CD14-positive monocyte (primary cell): ENCODE measurements at regions not wholly inside any gene's neighbourhood (a gene's known extent, or its start where the extent isn't known, plus 50 kb on each side); places are given as distances from the start of the nearest gene placed in this dataset.

ENCODE experiments used
- DNase-seq, 3 donors: peaks; one replicate each; pipeline ENCODE4 v3.0.0-alpha.2; 2011 to 2022
- H2AFZ ChIP-seq: 2 replicates; pipeline ENCODE4 v1.6.0; 2012; ENCODE audit warnings: mild to moderate bottlenecking, low read depth, low read length, inconsistent platforms; ENCODE audit not compliant: insufficient read depth, poor library complexity, severe bottlenecking
- H3K27ac ChIP-seq, 2 donors: 1 replicate in 1 of 2; 2 replicates in 1 of 2; pipeline ENCODE4 v1.5.1; 2012 to 2013; ENCODE audit warnings: low read length in 2 of 2, control low read depth in 1 of 2, inconsistent platforms in 1 of 2, low read depth in 1 of 2, mild to moderate bottlenecking in 1 of 2
- H3K27me3 ChIP-seq, 2 donors: one replicate each; pipeline versions ENCODE4 v1.6.0 to v1.6.1; 2011 to 2013; ENCODE audit warnings: low read length in 2 of 2; ENCODE audit not compliant: control insufficient read depth in 2 of 2, insufficient read depth in 2 of 2
- H3K36me3 ChIP-seq, 2 donors: replicated peaks in 1 of 2; 1 replicate in 1 of 2; 2 replicates in 1 of 2; pipeline versions ENCODE4 v1.5.1 to v1.6.1; 2012 to 2013; ENCODE audit warnings: low read length in 2 of 2, control low read depth in 1 of 2, inconsistent platforms in 1 of 2, mild to moderate bottlenecking in 1 of 2; ENCODE audit not compliant: insufficient read depth in 2 of 2, control insufficient read depth in 1 of 2
- H3K4me1 ChIP-seq, 2 donors: 1 replicate in 1 of 2; 2 replicates in 1 of 2; pipeline versions ENCODE4 v1.5.1 to v1.6.1; 2012 to 2013; ENCODE audit warnings: low read length in 2 of 2, control low read depth in 1 of 2, inconsistent platforms in 1 of 2, mild to moderate bottlenecking in 1 of 2, moderate library complexity in 1 of 2; ENCODE audit not compliant: insufficient read depth in 2 of 2, control insufficient read depth in 1 of 2
- H3K4me2 ChIP-seq: replicated peaks from 2 replicates; pipeline ENCODE3; 2012; ENCODE audit warnings: low read length, moderate library complexity, mild to moderate bottlenecking; ENCODE audit not compliant: poor library complexity, severe bottlenecking; ENCODE audit errors: extremely low read depth
- H3K4me3 ChIP-seq, 3 experiments: fragments of 200-600 bp in 1 of 3; sonication (generic) in 1 of 3; replicated peaks in 1 of 3; 1 replicate in 2 of 3; 2 replicates in 1 of 3; pipeline ENCODE4 v1.5.1; 2011 to 2013; ENCODE audit warnings: low read length in 3 of 3, mild to moderate bottlenecking in 3 of 3, control low read depth in 2 of 3, low read depth in 2 of 3, inconsistent platforms in 1 of 3, moderate library complexity in 1 of 3
- H3K79me2 ChIP-seq: 2 replicates; pipeline ENCODE4 v1.6.0; 2012; ENCODE audit warnings: mild to moderate bottlenecking, control low read depth, inconsistent platforms, low read length, moderate library complexity; ENCODE audit not compliant: insufficient read depth
- H3K9ac ChIP-seq: 2 replicates; pipeline ENCODE4 v1.6.0; 2017; ENCODE audit warnings: low read length, mild to moderate bottlenecking; ENCODE audit not compliant: insufficient read depth, poor library complexity, severe bottlenecking
- H3K9me3 ChIP-seq, 2 donors: replicated peaks in 1 of 2; 1 replicate in 1 of 2; 2 replicates in 1 of 2; pipeline versions ENCODE4 v1.5.1 to v1.6.1; 2012 to 2013; ENCODE audit warnings: low read length in 2 of 2, control low read depth in 1 of 2; ENCODE audit not compliant: control insufficient read depth in 1 of 2, insufficient read depth in 1 of 2
- H4K20me1 ChIP-seq: 2 replicates; pipeline ENCODE4 v1.6.0; 2012; ENCODE audit warnings: mild to moderate bottlenecking, low read length, control low read depth, moderate library complexity; ENCODE audit not compliant: insufficient read depth
- H3K27ac Mint-ChIP-seq, 7 donors: one replicate each; pipeline ENCODE4 v1.8.0; 2020; ENCODE audit warnings: mild to moderate bottlenecking in 7 of 7, mixed read lengths in 7 of 7, moderate library complexity in 6 of 7, inconsistent platforms in 2 of 7
- H3K27me3 Mint-ChIP-seq, 3 donors: one replicate each; pipeline ENCODE4 v1.8.0; 2021 to 2022; ENCODE audit warnings: low read depth in 3 of 3, mild to moderate bottlenecking in 3 of 3, mixed read lengths in 3 of 3, moderate library complexity in 3 of 3, inconsistent platforms in 1 of 3
- H3K36me3 Mint-ChIP-seq, 2 donors: one replicate each; pipeline ENCODE4 v1.8.0; 2020; ENCODE audit warnings: mixed read lengths in 2 of 2, inconsistent platforms in 1 of 2, mild to moderate bottlenecking in 1 of 2
- H3K4me1 Mint-ChIP-seq: one replicate; pipeline ENCODE4 v1.8.0; 2020; ENCODE audit warnings: mild to moderate bottlenecking, mixed read lengths
- H3K4me3 Mint-ChIP-seq, 2 donors: one replicate each; pipeline ENCODE4 v1.8.0; 2020; ENCODE audit warnings: mild to moderate bottlenecking in 2 of 2, mixed read lengths in 2 of 2, moderate library complexity in 1 of 2
- H3K9me3 Mint-ChIP-seq, 7 donors: one replicate each; pipeline ENCODE4 v1.8.0; 2020 to 2022; ENCODE audit warnings: mixed read lengths in 7 of 7, mild to moderate bottlenecking in 6 of 7, moderate library complexity in 6 of 7, inconsistent platforms in 2 of 7
- WGBS: methylation state at CpG from one replicate; pipeline ENCODE4 v1.1.5; 2013; ENCODE audit warnings: missing lambda C conversion rate; ENCODE audit not compliant: insufficient coverage; 5-methylcytosine and 5-hydroxymethylcytosine counted together
- intact Hi-C, 2 donors: fragments of 100-400 bp; cut with micrococcal nuclease; formaldehyde crosslinking; loops; one replicate each; pipeline versions ENCODE4 v1.15.0 to v1.15.1; 2023
- TF ChIP-seq, protein P1 (sequence below): fragments of 200-600 bp; IDR thresholded peaks from one replicate; pipeline ENCODE4 v1.8.0; 2022; ENCODE audit warnings: antibody characterized with exemption, mild to moderate bottlenecking

DNA sequence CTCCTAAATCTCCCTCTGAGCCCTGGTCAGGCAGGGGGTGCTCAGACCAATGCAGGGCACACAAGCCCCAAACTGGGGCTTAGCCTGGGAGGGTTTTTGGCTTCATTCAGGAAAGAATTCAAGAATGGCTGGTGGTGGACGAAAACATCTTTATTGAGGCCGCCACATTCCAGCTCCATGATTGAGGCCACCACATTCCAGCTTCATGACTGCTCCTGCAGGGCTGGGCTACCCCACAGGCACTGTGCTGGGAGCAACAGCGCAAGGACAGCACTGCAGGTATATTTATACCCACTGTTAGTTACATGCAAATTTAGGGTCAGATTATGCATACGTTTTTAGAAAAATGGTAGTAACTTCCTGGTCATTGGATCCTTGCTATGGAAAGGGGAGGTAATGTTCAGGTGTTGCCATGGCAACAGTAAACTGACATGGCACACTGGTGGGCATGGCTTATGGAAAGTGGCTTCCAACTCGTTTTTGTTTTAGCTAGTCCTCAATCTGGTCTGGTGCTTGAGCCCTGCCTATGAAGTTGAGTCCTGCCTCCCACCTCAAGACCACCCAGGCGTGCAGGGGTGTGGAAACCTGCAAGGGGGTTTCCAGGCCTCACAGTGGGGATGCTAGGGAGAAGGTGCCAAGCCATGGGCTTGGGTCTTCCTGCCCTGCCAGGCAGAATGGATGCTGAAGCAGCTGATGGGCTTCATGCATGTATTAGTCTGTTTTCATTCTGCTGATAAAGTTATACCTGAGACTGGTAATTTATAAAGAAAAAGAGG, 348.7 kb upstream of the AJAP1 start:
- Mint-ChIP-seq H3K27ac (no peak overlapping the region), H3K9me3 (peaks cover 11 to 35% (median 23%) of the 10 kb centered on the region in 7 donors), H3K4me1 (no peaks in the 10 kb centered on the region), H3K4me3 (no peak overlapping the region), H3K36me3 (no peaks in the 10 kb centered on the region), H3K27me3 (peaks cover 0 to 5% (median 0%) of the 10 kb centered on the region in 3 donors)
- no peaks in the 10 kb centered on the region for H4K20me1 ChIP-seq
- H3K27ac ChIP-seq: no peak overlapping the region
- 94% methylated on average over 2 of the region's 6 CpGs for WGBS
- DNase-seq: no peak
- H3K4me1 ChIP-seq: no peaks in the 10 kb centered on the region
- H3K79me2 ChIP-seq: no peaks in the 10 kb centered on the region
- no peaks in the 10 kb centered on the region for H3K36me3 ChIP-seq
- H3K9me3 ChIP-seq: peaks cover 19 to 68% of the 10 kb centered on the region in 2 donors
- H3K27me3 ChIP-seq: no peaks in the 10 kb centered on the region
- no peak overlapping the region for H2AFZ ChIP-seq
- H3K4me3 ChIP-seq: no peak overlapping the region
- H3K9ac ChIP-seq: no peak overlapping the region
- intact Hi-C loops: no loop called here
- TF ChIP-seq, protein P1, sequence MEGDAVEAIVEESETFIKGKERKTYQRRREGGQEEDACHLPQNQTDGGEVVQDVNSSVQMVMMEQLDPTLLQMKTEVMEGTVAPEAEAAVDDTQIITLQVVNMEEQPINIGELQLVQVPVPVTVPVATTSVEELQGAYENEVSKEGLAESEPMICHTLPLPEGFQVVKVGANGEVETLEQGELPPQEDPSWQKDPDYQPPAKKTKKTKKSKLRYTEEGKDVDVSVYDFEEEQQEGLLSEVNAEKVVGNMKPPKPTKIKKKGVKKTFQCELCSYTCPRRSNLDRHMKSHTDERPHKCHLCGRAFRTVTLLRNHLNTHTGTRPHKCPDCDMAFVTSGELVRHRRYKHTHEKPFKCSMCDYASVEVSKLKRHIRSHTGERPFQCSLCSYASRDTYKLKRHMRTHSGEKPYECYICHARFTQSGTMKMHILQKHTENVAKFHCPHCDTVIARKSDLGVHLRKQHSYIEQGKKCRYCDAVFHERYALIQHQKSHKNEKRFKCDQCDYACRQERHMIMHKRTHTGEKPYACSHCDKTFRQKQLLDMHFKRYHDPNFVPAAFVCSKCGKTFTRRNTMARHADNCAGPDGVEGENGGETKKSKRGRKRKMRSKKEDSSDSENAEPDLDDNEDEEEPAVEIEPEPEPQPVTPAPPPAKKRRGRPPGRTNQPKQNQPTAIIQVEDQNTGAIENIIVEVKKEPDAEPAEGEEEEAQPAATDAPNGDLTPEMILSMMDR: no peak
- H3K4me2 ChIP-seq: no peak overlapping the region

DNA sequence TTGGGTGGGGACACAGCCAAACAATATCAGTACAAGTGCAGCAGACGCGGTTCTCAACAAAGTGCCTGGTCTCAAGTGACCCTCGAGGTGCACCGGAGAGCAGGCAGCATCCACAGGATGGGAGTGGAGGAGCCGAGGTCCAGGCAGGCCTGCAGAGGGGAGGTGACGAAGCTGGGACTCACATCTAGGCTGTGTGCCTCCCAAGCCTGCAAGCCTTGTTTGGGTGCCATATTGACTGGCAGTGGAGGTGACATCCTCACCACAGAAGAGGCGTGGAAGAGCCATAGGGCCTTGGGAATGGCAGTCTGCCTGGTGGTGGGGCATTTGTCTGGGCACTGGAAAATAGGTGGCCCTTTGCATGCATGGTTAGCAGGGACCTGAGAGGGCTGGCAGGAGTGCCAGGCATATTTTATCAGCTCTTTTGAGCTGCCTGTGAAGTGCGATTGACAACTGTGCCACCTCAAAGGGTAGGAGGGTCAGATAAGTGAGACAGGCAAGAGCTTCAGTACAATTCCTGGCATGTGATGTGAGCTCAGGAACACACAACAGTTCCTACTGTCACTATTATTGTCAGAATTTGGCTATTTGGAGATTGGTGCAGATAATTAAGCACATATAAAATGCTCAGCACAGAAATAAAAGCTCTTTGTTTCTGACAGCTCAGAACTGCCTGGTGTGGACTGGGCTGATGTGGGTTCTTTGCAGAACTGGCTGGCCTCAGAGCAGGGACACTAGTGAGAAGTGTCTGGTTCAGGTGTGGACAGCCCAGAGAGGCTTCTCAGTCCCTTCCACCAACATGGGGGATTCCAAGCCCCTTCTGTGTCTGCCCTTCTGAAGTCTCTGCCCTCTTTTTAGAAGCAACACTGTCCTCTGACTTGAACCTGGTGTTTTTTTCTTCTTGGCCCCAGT, 347.6 kb upstream of the AJAP1 start:
- Histone ChIP-seq H3K36me3 (no peaks in the 10 kb centered on the region), H3K79me2 (no peaks in the 10 kb centered on the region), H3K4me2 (no peak overlapping the region), H3K9ac (no peak overlapping the region), H2AFZ (no peak overlapping the region), H3K4me1 (no peaks in the 10 kb centered on the region), H3K27me3 (no peaks in the 10 kb centered on the region), H3K27ac (no peak overlapping the region), H3K4me3 (no peak overlapping the region), H4K20me1 (no peaks in the 10 kb centered on the region), H3K9me3 (peaks cover 25 to 76% of the 10 kb centered on the region in 2 donors)
- DNase-seq: no peak
- TF ChIP-seq, protein P1: no peak
- WGBS: 91% methylated on average over 6 of the region's 8 CpGs
- no peaks in the 10 kb centered on the region for H3K4me1 Mint-ChIP-seq
- no peak overlapping the region for H3K4me3 Mint-ChIP-seq
- intact Hi-C loops: no loop called here
- H3K27ac Mint-ChIP-seq: no peak overlapping the region
- H3K36me3 Mint-ChIP-seq: no peaks in the 10 kb centered on the region
- peaks cover 0 to 4% (median 0%) of the 10 kb centered on the region in 3 donors for H3K27me3 Mint-ChIP-seq
- H3K9me3 Mint-ChIP-seq: peaks cover 15 to 37% (median 30%) of the 10 kb centered on the region in 7 donors
